ENCODE measurements at regions not wholly inside any gene's neighbourhood (a gene's known extent, or its start where the extent isn't known, plus 50 kb on each side); places are given as distances from the start of the nearest gene placed in this dataset.

DNA sequence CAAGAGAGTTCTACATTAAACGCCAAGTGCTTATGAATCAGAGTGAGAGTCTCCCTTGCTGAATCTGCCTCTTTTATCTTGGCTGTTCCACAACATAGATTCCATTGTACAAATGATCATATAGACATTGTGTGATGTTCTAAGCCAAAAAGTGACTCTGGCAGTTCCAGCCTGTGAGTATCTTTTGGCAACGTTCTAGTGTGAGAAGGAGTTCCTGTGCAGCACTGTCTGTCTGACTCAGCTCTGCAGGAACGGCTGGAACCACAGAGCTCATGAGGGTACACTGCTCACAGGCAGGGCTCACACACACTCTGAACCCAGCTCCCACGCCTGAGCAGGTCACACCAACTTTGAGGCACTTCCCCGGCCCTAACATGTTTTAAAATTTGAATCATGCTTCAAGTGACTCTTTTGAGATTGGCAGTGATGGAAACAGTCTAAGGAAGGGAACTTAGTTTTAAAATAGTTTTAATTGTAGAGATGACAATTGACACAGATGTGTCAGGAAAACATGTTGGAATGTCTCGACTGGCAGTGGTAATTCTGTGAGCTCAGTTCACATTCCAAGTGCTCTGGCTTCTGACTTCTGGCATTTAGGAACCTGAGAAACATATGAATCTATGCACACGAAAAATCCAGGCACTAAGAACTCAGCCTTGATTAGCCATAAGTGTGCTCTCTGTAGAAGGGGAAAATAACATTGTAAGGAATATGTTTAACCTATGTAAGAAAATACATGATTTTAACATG, 272.0 kb downstream of the UQCRFS1 start:
- TF ChIP-seq, protein P1, sequence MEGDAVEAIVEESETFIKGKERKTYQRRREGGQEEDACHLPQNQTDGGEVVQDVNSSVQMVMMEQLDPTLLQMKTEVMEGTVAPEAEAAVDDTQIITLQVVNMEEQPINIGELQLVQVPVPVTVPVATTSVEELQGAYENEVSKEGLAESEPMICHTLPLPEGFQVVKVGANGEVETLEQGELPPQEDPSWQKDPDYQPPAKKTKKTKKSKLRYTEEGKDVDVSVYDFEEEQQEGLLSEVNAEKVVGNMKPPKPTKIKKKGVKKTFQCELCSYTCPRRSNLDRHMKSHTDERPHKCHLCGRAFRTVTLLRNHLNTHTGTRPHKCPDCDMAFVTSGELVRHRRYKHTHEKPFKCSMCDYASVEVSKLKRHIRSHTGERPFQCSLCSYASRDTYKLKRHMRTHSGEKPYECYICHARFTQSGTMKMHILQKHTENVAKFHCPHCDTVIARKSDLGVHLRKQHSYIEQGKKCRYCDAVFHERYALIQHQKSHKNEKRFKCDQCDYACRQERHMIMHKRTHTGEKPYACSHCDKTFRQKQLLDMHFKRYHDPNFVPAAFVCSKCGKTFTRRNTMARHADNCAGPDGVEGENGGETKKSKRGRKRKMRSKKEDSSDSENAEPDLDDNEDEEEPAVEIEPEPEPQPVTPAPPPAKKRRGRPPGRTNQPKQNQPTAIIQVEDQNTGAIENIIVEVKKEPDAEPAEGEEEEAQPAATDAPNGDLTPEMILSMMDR (conservative IDR thresholded peaks at IDR 0.05; ENCODE audit: low read depth, low read length), result no peak
- TF ChIP-seq EZH2 (IDR thresholded peaks at IDR 0.05; ENCODE audit: borderline replicate concordance, low read depth, low read length, poor library complexity, severe bottlenecking), result no peak
